Upper lobe of right lung (tissue), 1 donor: ENCODE measurements at regions not wholly inside any gene's neighbourhood (a gene's known extent, or its start where the extent isn't known, plus 50 kb on each side); places are given as distances from the start of the nearest gene placed in this dataset.
A peak's percentile ranks its signal among the peaks of the same experiment; 100 is the strongest.

Source experiments
- ATAC-seq: fragments of 200-7000 bp; cut with Tn5 transposase; one replicate; pipeline ENCODE4 v1.9.1; 2020; ENCODE audit warnings: mild to moderate bottlenecking, moderate library complexity
- DNase-seq: peaks from one replicate; pipeline ENCODE4 v3.0.0-alpha.2; 2020
- H3K27ac ChIP-seq: fragments of 200-600 bp; one replicate; pipeline ENCODE4 v1.8.0; 2022
- H3K27me3 ChIP-seq: fragments of 200-600 bp; one replicate; pipeline ENCODE4 v1.8.0; 2022; ENCODE audit warnings: mild to moderate bottlenecking
- H3K36me3 ChIP-seq: fragments of 200-600 bp; one replicate; pipeline ENCODE4 v1.8.0; 2022
- H3K4me1 ChIP-seq: fragments of 200-600 bp; one replicate; pipeline ENCODE4 v1.8.0; 2022
- H3K4me3 ChIP-seq: fragments of 200-600 bp; one replicate; pipeline ENCODE4 v1.8.0; 2022; ENCODE audit warnings: mild to moderate bottlenecking
- H3K9me3 ChIP-seq: fragments of 200-600 bp; one replicate; pipeline ENCODE4 v1.8.0; 2022
- intact Hi-C: fragments of 100-400 bp; cut with DNase I; formaldehyde crosslinking; loops from one replicate; pipeline ENCODE4 v1.11.0; 2022
- TF ChIP-seq, protein P1 (sequence below): fragments of 200-600 bp; IDR thresholded peaks from one replicate; pipeline ENCODE4 v1.8.0; 2022; ENCODE audit warnings: antibody characterized with exemption
- donor health status: DM: no; HTN: yes; CAD: no; lungs with severe emphysema.

DNA sequence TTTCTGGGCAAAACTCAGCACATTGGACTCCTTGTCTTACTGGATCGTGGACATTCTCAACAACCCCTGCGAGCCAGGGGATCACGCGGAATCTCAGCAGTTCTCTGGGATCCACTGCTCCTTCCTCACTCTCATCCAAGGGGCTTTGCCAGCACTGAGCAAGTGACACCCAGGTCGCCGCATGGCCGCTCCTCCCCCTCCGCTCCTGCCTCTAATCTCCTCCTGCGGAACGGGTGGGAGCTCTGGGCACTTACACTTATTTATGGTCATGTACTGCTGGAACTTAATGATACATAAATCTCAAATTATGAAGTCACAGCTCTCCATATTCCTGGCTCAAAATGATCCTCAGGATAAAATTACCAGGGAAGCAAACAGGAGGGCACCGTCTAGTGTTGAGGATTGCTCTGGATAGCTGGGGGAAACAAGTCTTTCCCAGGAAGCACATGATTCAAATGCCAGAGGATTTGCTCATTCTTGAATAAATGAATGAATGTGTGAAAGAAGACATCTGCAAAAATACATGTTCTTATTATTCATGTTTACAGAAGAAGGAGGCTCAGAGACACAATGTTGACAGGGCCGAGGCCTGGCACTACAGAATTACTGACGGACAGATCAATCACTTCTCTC is 1077.3 kb downstream of the TBC1D22A start:
- H3K36me3 ChIP-seq = no peaks in the 10 kb centered on the region
- no peaks in the 10 kb centered on the region for H3K9me3 ChIP-seq
- TF ChIP-seq, protein P1, sequence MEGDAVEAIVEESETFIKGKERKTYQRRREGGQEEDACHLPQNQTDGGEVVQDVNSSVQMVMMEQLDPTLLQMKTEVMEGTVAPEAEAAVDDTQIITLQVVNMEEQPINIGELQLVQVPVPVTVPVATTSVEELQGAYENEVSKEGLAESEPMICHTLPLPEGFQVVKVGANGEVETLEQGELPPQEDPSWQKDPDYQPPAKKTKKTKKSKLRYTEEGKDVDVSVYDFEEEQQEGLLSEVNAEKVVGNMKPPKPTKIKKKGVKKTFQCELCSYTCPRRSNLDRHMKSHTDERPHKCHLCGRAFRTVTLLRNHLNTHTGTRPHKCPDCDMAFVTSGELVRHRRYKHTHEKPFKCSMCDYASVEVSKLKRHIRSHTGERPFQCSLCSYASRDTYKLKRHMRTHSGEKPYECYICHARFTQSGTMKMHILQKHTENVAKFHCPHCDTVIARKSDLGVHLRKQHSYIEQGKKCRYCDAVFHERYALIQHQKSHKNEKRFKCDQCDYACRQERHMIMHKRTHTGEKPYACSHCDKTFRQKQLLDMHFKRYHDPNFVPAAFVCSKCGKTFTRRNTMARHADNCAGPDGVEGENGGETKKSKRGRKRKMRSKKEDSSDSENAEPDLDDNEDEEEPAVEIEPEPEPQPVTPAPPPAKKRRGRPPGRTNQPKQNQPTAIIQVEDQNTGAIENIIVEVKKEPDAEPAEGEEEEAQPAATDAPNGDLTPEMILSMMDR = no peak
- ATAC-seq (no peak), DNase-seq (no peak)
- no peak overlapping the region for H3K27ac ChIP-seq
- intact Hi-C loops = no loop called here
- peaks cover 19% of the 10 kb centered on the region for H3K27me3 ChIP-seq
- no peaks in the 10 kb centered on the region for H3K4me1 ChIP-seq
- no peak overlapping the region for H3K4me3 ChIP-seq

DNA sequence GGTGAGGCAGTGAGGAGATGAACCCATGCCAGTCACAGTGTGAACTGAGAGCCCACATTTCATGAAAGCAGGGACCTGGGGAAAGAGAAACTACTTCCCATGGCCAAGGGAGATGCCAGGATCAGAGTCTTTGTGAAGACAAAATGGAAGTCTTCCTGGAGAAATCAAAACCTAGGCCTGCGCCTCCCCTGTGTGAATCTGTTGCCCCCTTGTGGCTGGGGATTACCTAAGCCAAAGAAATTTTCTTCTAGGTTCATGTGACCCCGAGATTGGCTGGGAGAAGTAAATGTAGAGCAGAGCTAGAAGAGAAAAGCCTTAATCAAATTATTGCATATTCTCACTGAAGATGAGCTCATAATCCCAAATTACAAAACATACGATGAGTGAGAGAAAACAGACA is 1075.3 kb downstream of the TBC1D22A start:
- TF ChIP-seq, protein P1 = peak; percentile 28
- no peak overlapping the region for H3K27ac ChIP-seq
- H3K4me1 ChIP-seq = no peaks in the 10 kb centered on the region
- DNase-seq (no peak), ATAC-seq (no peak)
- H3K9me3 ChIP-seq = no peaks in the 10 kb centered on the region
- intact Hi-C loops = no loop called here
- H3K27me3 ChIP-seq = peaks cover 13% of the 10 kb centered on the region
- no peaks in the 10 kb centered on the region for H3K36me3 ChIP-seq
- no peak overlapping the region for H3K4me3 ChIP-seq

DNA sequence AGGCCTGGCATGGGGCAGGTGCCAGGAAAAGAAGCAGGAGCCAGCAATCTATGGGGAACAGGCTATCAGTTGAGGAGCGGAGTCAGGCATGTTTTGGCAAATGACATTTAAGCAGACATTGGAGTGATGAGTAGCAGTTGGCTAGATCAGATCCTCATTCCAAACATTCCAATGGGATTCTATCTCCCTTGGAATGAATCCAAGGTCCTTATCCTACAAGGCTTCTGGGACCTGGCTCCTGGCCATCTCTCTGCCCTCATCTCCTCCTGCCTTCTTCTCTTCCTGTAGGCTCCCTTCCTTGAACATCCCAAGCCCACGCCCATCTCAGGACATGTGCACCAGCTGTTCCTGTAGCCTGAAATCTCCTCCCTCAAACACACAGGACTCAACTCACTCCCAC is 1074.5 kb downstream of the TBC1D22A start:
- no peak overlapping the region for H3K4me3 ChIP-seq
- peaks cover 13% of the 10 kb centered on the region for H3K27me3 ChIP-seq
- no peaks in the 10 kb centered on the region for H3K9me3 ChIP-seq
- no peaks in the 10 kb centered on the region for H3K4me1 ChIP-seq
- H3K36me3 ChIP-seq = no peaks in the 10 kb centered on the region
- DNase-seq = no peak
- no peak overlapping the region for H3K27ac ChIP-seq
- TF ChIP-seq, protein P1 = no peak
- intact Hi-C loops = no loop called here
- no peak for ATAC-seq

DNA sequence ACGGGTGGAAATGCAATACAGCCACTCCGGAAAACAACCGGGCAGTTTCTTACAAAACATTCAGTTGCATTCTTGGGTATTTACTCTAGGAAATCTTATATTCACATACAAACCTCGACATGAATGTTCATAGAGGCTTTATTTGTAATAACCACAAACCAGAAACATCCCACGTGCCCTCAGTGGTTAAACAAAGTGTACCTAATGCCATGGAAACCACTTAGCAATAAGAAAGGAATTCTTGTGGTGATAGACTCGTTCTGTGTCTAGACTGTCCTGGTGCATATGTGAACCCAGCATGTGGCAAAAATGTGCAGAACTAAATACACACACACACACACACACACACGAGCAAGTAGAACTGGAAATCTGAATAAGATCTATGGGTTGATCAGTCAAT is 1073.3 kb downstream of the TBC1D22A start:
- ATAC-seq (no peak), DNase-seq (no peak)
- H3K9me3 ChIP-seq = no peaks in the 10 kb centered on the region
- no peak overlapping the region for H3K4me3 ChIP-seq
- H3K27ac ChIP-seq = no peak overlapping the region
- intact Hi-C loops = no loop called here
- peaks cover 4% of the 10 kb centered on the region for H3K27me3 ChIP-seq
- no peaks in the 10 kb centered on the region for H3K36me3 ChIP-seq
- no peaks in the 10 kb centered on the region for H3K4me1 ChIP-seq
- TF ChIP-seq, protein P1 = no peak

DNA sequence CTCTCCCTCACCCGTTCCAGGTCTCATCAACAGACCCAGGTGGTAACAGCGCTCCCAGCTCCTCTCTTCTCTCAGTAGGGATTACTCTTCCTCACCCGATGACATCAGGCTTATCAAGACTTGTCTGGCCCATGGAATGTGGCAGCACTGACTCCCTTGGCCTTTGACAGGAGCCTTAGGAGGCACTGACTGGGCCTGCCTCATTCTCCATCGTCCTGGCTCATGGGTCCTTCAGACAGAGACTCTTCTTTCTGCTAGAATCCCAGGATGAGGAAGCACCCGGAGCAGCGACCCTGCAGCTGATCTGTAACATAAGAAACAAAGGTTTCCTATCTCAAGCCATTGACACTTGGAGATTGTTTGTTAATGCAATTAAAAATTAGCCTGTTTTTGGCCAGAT is 1063.6 kb downstream of the TBC1D22A start:
- H3K4me1 ChIP-seq = no peaks in the 10 kb centered on the region
- ATAC-seq (no peak), DNase-seq (no peak)
- H3K4me3 ChIP-seq = no peak overlapping the region
- no peak overlapping the region for H3K27ac ChIP-seq
- H3K27me3 ChIP-seq = peaks cover 3% of the 10 kb centered on the region
- intact Hi-C loops = no loop called here
- H3K36me3 ChIP-seq = no peaks in the 10 kb centered on the region
- no peaks in the 10 kb centered on the region for H3K9me3 ChIP-seq
- TF ChIP-seq, protein P1 = no peak

DNA sequence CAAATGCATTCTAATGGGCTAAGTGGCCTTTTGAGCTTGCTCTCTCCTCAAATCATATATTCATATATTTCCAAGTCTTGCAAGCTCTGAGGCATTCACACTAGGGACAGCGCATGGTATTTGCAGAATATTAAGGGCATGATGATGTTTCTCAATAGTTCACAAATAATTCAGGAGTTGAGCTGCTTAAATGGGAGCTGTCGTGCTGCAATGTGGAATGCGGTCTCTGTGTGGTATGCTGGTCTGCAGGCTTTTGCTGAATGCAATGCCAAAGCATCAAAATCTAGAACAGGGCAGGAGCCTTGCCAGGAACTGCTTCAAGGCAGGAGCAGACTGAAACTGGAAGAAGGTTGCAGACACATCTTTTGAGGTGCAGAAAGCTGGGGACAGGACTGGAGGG is 1060.0 kb downstream of the TBC1D22A start:
- DNase-seq (no peak), ATAC-seq (no peak)
- Histone ChIP-seq H3K4me3 (no peak overlapping the region), H3K36me3 (no peaks in the 10 kb centered on the region), H3K27ac (no peak overlapping the region), H3K27me3 (peaks cover 3% of the 10 kb centered on the region), H3K4me1 (no peaks in the 10 kb centered on the region), H3K9me3 (no peaks in the 10 kb centered on the region)
- intact Hi-C loops = no loop called here
- TF ChIP-seq, protein P1 = no peak
